H9 (cell line): ENCODE measurements at regions not wholly inside any gene's neighbourhood (a gene's known extent, or its start where the extent isn't known, plus 50 kb on each side); places are given as distances from the start of the nearest gene placed in this dataset.

ENCODE experiments used
- DNase-seq: peaks from one replicate; pipeline ENCODE4 v3.0.0-alpha.2; 2017
- H2AFZ ChIP-seq: one replicate; pipeline ENCODE4 v1.6.1; 2013; ENCODE audit warnings: mild to moderate bottlenecking, low read length, control low read depth, moderate library complexity
- H2AK5ac ChIP-seq: 2 replicates; pipeline ENCODE4 v1.6.1; 2013; ENCODE audit warnings: low read length, control low read depth, mixed read lengths; ENCODE audit not compliant: insufficient read length
- H2BK120ac ChIP-seq: one replicate; pipeline ENCODE4 v1.6.1; 2013; ENCODE audit warnings: low read depth, mild to moderate bottlenecking, low read length, control low read depth, inconsistent platforms; ENCODE audit not compliant: poor library complexity, severe bottlenecking
- H2BK12ac ChIP-seq: 2 replicates; pipeline ENCODE4 v1.6.1; 2013; ENCODE audit warnings: low read length, control low read depth, mixed read lengths, low read depth; ENCODE audit not compliant: insufficient read length
- H2BK15ac ChIP-seq: 2 replicates; pipeline ENCODE4 v1.6.1; 2013; ENCODE audit warnings: low read depth, low read length, control low read depth
- H2BK20ac ChIP-seq: one replicate; pipeline ENCODE4 v1.6.1; 2013; ENCODE audit warnings: low read depth, mild to moderate bottlenecking, low read length, control low read depth, inconsistent platforms; ENCODE audit not compliant: poor library complexity, severe bottlenecking
- H2BK5ac ChIP-seq: 2 replicates; pipeline ENCODE4 v1.6.1; 2013; ENCODE audit warnings: low read length, control low read depth, mixed read lengths; ENCODE audit not compliant: insufficient read length
- H3K14ac ChIP-seq: 2 replicates; pipeline ENCODE4 v1.6.1; 2013; ENCODE audit warnings: low read length, control low read depth; ENCODE audit not compliant: insufficient read depth
- H3K18ac ChIP-seq: 2 replicates; pipeline ENCODE4 v1.6.1; 2013; ENCODE audit warnings: low read depth, mild to moderate bottlenecking, mixed read lengths, low read length, control low read depth; ENCODE audit not compliant: insufficient read length
- H3K23ac ChIP-seq: 2 replicates; pipeline ENCODE4 v1.6.1; 2013; ENCODE audit warnings: low read length, control low read depth, mixed read lengths, low read depth; ENCODE audit not compliant: insufficient read length
- H3K23me2 ChIP-seq: 2 replicates; pipeline ENCODE4 v1.6.1; 2013; ENCODE audit warnings: low read depth, mild to moderate bottlenecking, mixed read lengths, low read length, control low read depth; ENCODE audit not compliant: insufficient read length, poor library complexity, severe bottlenecking
- H3K27ac ChIP-seq: 2 replicates; pipeline ENCODE4 v1.5.1; 2013; ENCODE audit warnings: low read length, control low read depth, mixed read lengths, low read depth; ENCODE audit not compliant: insufficient read length
- H3K27me3 ChIP-seq: 2 replicates; pipeline ENCODE4 v1.6.1; 2013; ENCODE audit warnings: low read length, control low read depth, inconsistent platforms; ENCODE audit not compliant: insufficient read depth
- H3K4ac ChIP-seq: 2 replicates; pipeline ENCODE4 v1.6.1; 2013; ENCODE audit warnings: low read depth, mild to moderate bottlenecking, control low read depth, inconsistent platforms, low read length, moderate library complexity
- H3K4me1 ChIP-seq: 2 replicates; pipeline ENCODE4 v1.6.1; 2013; ENCODE audit warnings: low read length, control low read depth, inconsistent platforms; ENCODE audit not compliant: insufficient read depth
- H3K4me2 ChIP-seq: 2 replicates; pipeline ENCODE4 v1.6.1; 2013; ENCODE audit warnings: low read length, control low read depth, mixed read lengths; ENCODE audit not compliant: insufficient read length, insufficient read depth
- H3K56ac ChIP-seq: 2 replicates; pipeline ENCODE4 v1.6.1; 2013; ENCODE audit warnings: low read depth, mild to moderate bottlenecking, mixed read lengths, low read length, control low read depth; ENCODE audit not compliant: insufficient read length
- H3K79me1 ChIP-seq: 2 replicates; pipeline ENCODE4 v1.6.1; 2013; ENCODE audit warnings: low read depth, mild to moderate bottlenecking, moderate library complexity, low read length, control low read depth, inconsistent platforms; ENCODE audit not compliant: insufficient read depth, poor library complexity, severe bottlenecking
- H3K79me2 ChIP-seq: 2 replicates; pipeline ENCODE4 v1.6.1; 2013; ENCODE audit warnings: low read length, control low read depth, inconsistent platforms; ENCODE audit not compliant: insufficient read depth
- H3K9ac ChIP-seq: 2 replicates; pipeline ENCODE4 v1.6.1; 2013; ENCODE audit warnings: low read length, control low read depth, mixed read lengths; ENCODE audit not compliant: insufficient read length; ENCODE audit errors: extremely low read depth
- H3K9me3 ChIP-seq: one replicate; pipeline ENCODE4 v1.6.1; 2013; ENCODE audit warnings: low read depth, low read length, inconsistent platforms; ENCODE audit not compliant: control insufficient read depth
- H3T11ph ChIP-seq: one replicate; pipeline ENCODE4 v1.6.1; 2013; ENCODE audit warnings: mild to moderate bottlenecking, low read length, control low read depth, inconsistent platforms
- H4K20me1 ChIP-seq: one replicate; pipeline ENCODE4 v1.6.1; 2013; ENCODE audit not compliant: control insufficient read depth, insufficient read length, insufficient read depth
- H4K5ac ChIP-seq: 2 replicates; pipeline ENCODE4 v1.6.1; 2013; ENCODE audit warnings: low read depth, mild to moderate bottlenecking, mixed read lengths, low read length, control low read depth; ENCODE audit not compliant: insufficient read length
- H4K8ac ChIP-seq: replicated peaks from 2 replicates; pipeline ENCODE4 v1.6.1; 2013; ENCODE audit warnings: low read length, control low read depth, mixed read lengths, low read depth; ENCODE audit not compliant: insufficient read length
- H4K91ac ChIP-seq: 2 replicates; pipeline ENCODE4 v1.6.1; 2013; ENCODE audit warnings: low read depth, mild to moderate bottlenecking, moderate library complexity, mixed read lengths, low read length, control low read depth; ENCODE audit not compliant: insufficient read length
- H3K27ac Mint-ChIP-seq, 3 experiments: 2 replicates in 2 of 3; 3 replicates in 1 of 3; pipeline ENCODE4 v1.8.0; 2020 to 2021; ENCODE audit warnings: mixed read lengths in 3 of 3, mild to moderate bottlenecking in 1 of 3, moderate library complexity in 1 of 3
- H3K27me3 Mint-ChIP-seq: 2 replicates; pipeline ENCODE4 v1.8.0; 2021; ENCODE audit warnings: low read depth, mild to moderate bottlenecking, moderate library complexity, mixed read lengths
- H3K36me3 Mint-ChIP-seq, 3 experiments: 2 replicates in 2 of 3; 3 replicates in 1 of 3; pipeline ENCODE4 v1.8.0; 2020 to 2021; ENCODE audit warnings: low read depth in 3 of 3, mixed read lengths in 3 of 3; ENCODE audit not compliant: insufficient read depth in 1 of 3
- H3K4me1 Mint-ChIP-seq, 2 experiments: 2 replicates each; pipeline ENCODE4 v1.8.0; 2020; ENCODE audit warnings: mixed read lengths in 2 of 2
- H3K4me3 Mint-ChIP-seq, 2 experiments: 2 replicates in 1 of 2; 3 replicates in 1 of 2; pipeline ENCODE4 v1.8.0; 2020 to 2021; ENCODE audit warnings: mild to moderate bottlenecking in 2 of 2, mixed read lengths in 2 of 2, moderate library complexity in 1 of 2
- H3K9me3 Mint-ChIP-seq, 2 experiments: 2 replicates in 1 of 2; 3 replicates in 1 of 2; pipeline ENCODE4 v1.8.0; 2020; ENCODE audit warnings: mild to moderate bottlenecking in 2 of 2, mixed read lengths in 2 of 2, moderate library complexity in 1 of 2
- WGBS: extraction: QIAGEN DNeasy Blood & Tissue Kit; methylation state at CpG from one replicate; pipeline ENCODE4 v1.1.7; 2013; ENCODE audit warnings: missing lambda C conversion rate, low lambda C conversion rate, mixed read lengths; ENCODE audit not compliant: insufficient read length; ENCODE audit errors: extremely low coverage; 5-methylcytosine and 5-hydroxymethylcytosine counted together
- TF ChIP-seq, protein P1 (sequence below): fragments of 200-600 bp; sonication (generic); conservative IDR thresholded peaks from 3 replicates; pipeline ENCODE4 v1.8.0; 2021; ENCODE audit warnings: antibody characterized with exemption, mild to moderate bottlenecking

- Mint-ChIP-seq H3K4me1 (peaks cover 75 to 81% of the 10 kb centered on the region in 2 experiments), H3K27ac (peak overlapping the region; percentile 94 to 97 (median 95))
- TF ChIP-seq, protein P1, sequence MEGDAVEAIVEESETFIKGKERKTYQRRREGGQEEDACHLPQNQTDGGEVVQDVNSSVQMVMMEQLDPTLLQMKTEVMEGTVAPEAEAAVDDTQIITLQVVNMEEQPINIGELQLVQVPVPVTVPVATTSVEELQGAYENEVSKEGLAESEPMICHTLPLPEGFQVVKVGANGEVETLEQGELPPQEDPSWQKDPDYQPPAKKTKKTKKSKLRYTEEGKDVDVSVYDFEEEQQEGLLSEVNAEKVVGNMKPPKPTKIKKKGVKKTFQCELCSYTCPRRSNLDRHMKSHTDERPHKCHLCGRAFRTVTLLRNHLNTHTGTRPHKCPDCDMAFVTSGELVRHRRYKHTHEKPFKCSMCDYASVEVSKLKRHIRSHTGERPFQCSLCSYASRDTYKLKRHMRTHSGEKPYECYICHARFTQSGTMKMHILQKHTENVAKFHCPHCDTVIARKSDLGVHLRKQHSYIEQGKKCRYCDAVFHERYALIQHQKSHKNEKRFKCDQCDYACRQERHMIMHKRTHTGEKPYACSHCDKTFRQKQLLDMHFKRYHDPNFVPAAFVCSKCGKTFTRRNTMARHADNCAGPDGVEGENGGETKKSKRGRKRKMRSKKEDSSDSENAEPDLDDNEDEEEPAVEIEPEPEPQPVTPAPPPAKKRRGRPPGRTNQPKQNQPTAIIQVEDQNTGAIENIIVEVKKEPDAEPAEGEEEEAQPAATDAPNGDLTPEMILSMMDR, result no peak
Observed at GRCh38 chr15:88985547-88986393, 72.6 kb upstream of the MFGE8 start.

More at GRCh38 chr15:88985547-88986393, 72.6 kb upstream of the MFGE8 start:
- Histone ChIP-seq H3K23ac (no peak overlapping the region), H2BK20ac (peak overlapping the region; percentile 61), H3K79me1 (no peaks in the 10 kb centered on the region), H3K27me3 (no peaks in the 10 kb centered on the region), H3K14ac (no peak overlapping the region; the same call in 1 of the 2 replicates), H4K5ac (no peak overlapping the region), H2BK5ac (no peak overlapping the region), H3T11ph (no peak overlapping the region), H3K4ac (no peak overlapping the region; the same call in 1 of the 2 replicates), H2AFZ (no peak overlapping the region), H3K23me2 (no peaks in the 10 kb centered on the region), H3K79me2 (no peaks in the 10 kb centered on the region), H2BK15ac (no peak overlapping the region), H3K56ac (no peak overlapping the region), H3K9me3 (no peaks in the 10 kb centered on the region), H2AK5ac (no peak overlapping the region), H2BK120ac (peak overlapping the region; percentile 94), H3K9ac (no peak overlapping the region), H4K91ac (peak overlapping the region; percentile 21), H3K4me2 (no peak overlapping the region), H3K18ac (peak overlapping the region; percentile 36), H3K27ac (peak overlapping the region; percentile 81), H4K8ac (no peak overlapping the region), H4K20me1 (no peaks in the 10 kb centered on the region), H3K4me1 (peaks cover 9% of the 10 kb centered on the region; the same call in 1 of the 2 replicates), H2BK12ac (no peak overlapping the region)
- Mint-ChIP-seq H3K4me3 (0 out of 5 replicates have a peak overlapping the region, but pooled peaks of 1 of the 2 experiments have one; percentile 1), H3K27me3 (no peaks in the 10 kb centered on the region), H3K9me3 (peaks cover 5 to 8% of the 10 kb centered on the region in 2 experiments; a peak in 4 of 5 replicates), H3K36me3 (peaks cover 0 to 11% (median 8%) of the 10 kb centered on the region in 3 experiments; a peak in 4 of 7 replicates)
- DNase-seq, result peak; percentile 94
- no CpG with 5 or more reads among the region's 14 CpGs for WGBS
